SK-N-SH treated with all-trans-retinoic acid at 6 μM for 48 hours (cell line): ENCODE measurements at regions not wholly inside any gene's neighbourhood (a gene's known extent, or its start where the extent isn't known, plus 50 kb on each side); places are given as distances from the start of the nearest gene placed in this dataset.

ENCODE experiments used
- ATAC-seq: fragments of 200-7000 bp; cut with Tn5 transposase; 3 replicates; pipeline ENCODE4 v1.9.1; 2020; ENCODE audit warnings: mild to moderate bottlenecking, moderate library complexity
- OSR1 ChIP-seq: fragments of 250-450 bp; sonication (Bioruptor Pico); IDR thresholded peaks from 2 replicates; pipeline ENCODE4 v1.8.0; 2022; ENCODE audit warnings: moderate library complexity, mild to moderate bottlenecking, inconsistent platforms
- SNAI2 ChIP-seq: fragments of 250-450 bp; sonication (Bioruptor Pico); IDR thresholded peaks from 2 replicates; pipeline ENCODE4 v1.5.0; 2020; ENCODE audit warnings: mild to moderate bottlenecking, moderate library complexity
- ZFP3 ChIP-seq: fragments of 250-450 bp; sonication (Bioruptor Pico); IDR thresholded peaks from 2 replicates; pipeline ENCODE4 v1.5.0; 2020; ENCODE audit warnings: mild to moderate bottlenecking, moderate library complexity
- ZFP30 ChIP-seq: fragments of 450-650 bp; formaldehyde crosslinking; IDR thresholded peaks from 2 replicates; pipeline ENCODE4 v1.5.0; 2022; ENCODE audit warnings: mild to moderate bottlenecking, moderate library complexity
- ZNF70 ChIP-seq: fragments of 450-650 bp; formaldehyde crosslinking; IDR thresholded peaks from 2 replicates; pipeline ENCODE4 v1.5.0; 2020; ENCODE audit warnings: mild to moderate bottlenecking, moderate library complexity

GRCh38 chr18:10404168-10404567 is 50.3 kb upstream of the APCDD1 start:
- ATAC-seq = no peak
- TF ChIP-seq ZNF70 (CRISPR knock-in tag) (no peak), ZFP3 (CRISPR knock-in tag) (no peak), OSR1 (CRISPR knock-in tag) (no peak), SNAI2 (CRISPR knock-in tag) (no peak), ZFP30 (CRISPR knock-in tag) (no peak)
